GM13977 (cell line): ENCODE measurements at regions not wholly inside any gene's neighbourhood (a gene's known extent, or its start where the extent isn't known, plus 50 kb on each side); places are given as distances from the start of the nearest gene placed in this dataset.

ENCODE experiments used
- DNase-seq: peaks from one replicate; pipeline ENCODE4 v3.0.0; 2012; ENCODE audit warnings: low spot score
- in situ Hi-C: fragments of 300-500 bp; cut with MboI; formaldehyde crosslinking; loops from one replicate; pipeline ENCODE4 v1.12.0; 2022; ENCODE audit warnings: low sequenced_read_pairs, low pct_unique_long_range_greater_than_20kb, mixed read lengths, inconsistent platforms; ENCODE audit not compliant: unreplicated experiment
- TF ChIP-seq, protein P1 (sequence below): IDR thresholded peaks from 2 replicates; pipeline ENCODE4 v1.5.1; 2012; ENCODE audit warnings: mild to moderate bottlenecking, control low read depth; ENCODE audit not compliant: insufficient read depth; ENCODE audit errors: extremely low read depth, missing control alignments

DNA sequence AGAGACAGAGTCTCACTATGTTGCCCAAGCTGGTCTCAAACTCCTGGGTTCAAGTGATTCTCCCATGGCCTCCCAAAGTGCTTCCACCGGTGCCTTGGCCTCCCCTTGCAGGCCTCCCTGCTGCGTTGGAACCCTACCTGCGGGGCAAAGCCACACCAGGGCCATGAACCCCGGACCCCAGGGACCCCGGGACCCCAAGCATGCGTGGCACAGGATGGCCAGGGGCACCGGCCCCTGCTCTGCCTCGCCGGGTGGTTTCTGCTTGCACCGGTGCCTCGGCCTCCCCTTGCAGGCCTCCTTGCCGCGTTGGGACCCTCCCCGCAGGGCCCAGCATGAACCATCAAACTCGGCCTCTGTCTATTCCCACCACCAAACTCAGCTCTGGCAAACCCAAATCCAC is 301.0 kb upstream of the NPVF start:
- in situ Hi-C loops = no loop called here
- TF ChIP-seq, protein P1, sequence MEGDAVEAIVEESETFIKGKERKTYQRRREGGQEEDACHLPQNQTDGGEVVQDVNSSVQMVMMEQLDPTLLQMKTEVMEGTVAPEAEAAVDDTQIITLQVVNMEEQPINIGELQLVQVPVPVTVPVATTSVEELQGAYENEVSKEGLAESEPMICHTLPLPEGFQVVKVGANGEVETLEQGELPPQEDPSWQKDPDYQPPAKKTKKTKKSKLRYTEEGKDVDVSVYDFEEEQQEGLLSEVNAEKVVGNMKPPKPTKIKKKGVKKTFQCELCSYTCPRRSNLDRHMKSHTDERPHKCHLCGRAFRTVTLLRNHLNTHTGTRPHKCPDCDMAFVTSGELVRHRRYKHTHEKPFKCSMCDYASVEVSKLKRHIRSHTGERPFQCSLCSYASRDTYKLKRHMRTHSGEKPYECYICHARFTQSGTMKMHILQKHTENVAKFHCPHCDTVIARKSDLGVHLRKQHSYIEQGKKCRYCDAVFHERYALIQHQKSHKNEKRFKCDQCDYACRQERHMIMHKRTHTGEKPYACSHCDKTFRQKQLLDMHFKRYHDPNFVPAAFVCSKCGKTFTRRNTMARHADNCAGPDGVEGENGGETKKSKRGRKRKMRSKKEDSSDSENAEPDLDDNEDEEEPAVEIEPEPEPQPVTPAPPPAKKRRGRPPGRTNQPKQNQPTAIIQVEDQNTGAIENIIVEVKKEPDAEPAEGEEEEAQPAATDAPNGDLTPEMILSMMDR = no peak
- no peak for DNase-seq

DNA sequence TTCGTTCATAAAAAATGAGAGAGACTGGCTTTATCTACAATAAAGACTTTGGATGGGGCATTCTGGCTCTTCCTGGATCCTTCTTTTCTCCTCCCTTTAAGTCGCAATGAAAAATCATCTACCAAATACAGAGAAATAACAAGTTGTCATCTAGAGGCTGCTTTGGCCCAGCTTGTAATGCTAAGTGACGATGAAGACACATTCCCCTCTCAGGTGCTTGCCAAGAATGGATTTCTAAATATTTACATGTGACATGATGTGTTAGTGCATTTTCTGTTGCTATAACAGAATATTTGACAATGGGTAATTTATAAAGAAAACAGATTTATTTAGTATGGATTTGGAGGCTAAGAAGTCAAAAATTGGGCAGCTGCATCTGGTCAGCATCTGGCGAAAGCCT is 308.6 kb upstream of the NPVF start:
- DNase-seq = no peak
- TF ChIP-seq, protein P1 = no peak
- in situ Hi-C loops = no loop called here

DNA sequence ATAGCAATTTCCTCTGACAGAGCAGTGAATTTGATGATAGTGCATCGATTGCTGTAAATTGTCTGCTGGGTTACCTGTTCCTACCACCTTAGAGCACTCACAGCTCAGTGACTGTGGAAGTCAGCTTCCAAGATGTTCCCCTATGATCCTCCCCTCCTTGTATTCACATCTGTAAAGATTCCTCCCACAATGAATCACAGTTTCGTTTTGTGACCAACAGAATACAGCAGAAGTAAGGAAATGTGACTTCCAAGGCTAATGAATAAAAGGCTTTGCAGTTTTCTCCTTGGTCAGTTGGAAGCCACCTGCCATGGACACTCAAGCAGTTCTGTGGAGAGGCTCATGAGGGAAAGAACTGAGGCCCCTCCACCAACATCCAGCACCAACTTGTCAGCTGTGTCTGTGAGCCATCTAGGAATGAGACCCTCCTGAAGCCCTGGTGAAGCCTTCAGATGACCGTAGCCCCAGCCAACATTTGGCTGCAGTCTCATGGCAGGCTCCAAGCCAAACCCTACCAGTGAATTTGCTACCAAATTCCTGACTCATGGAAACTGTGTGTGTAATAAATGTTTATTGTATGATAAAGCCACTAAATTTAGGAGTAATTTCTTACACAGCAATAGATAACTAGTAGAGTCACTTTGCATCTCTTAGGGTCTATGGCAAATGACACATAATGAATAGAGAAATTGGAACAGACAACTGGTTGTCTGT is 309.5 kb upstream of the NPVF start:
- TF ChIP-seq, protein P1 = no peak
- in situ Hi-C loops = no loop called here
- DNase-seq = no peak

DNA sequence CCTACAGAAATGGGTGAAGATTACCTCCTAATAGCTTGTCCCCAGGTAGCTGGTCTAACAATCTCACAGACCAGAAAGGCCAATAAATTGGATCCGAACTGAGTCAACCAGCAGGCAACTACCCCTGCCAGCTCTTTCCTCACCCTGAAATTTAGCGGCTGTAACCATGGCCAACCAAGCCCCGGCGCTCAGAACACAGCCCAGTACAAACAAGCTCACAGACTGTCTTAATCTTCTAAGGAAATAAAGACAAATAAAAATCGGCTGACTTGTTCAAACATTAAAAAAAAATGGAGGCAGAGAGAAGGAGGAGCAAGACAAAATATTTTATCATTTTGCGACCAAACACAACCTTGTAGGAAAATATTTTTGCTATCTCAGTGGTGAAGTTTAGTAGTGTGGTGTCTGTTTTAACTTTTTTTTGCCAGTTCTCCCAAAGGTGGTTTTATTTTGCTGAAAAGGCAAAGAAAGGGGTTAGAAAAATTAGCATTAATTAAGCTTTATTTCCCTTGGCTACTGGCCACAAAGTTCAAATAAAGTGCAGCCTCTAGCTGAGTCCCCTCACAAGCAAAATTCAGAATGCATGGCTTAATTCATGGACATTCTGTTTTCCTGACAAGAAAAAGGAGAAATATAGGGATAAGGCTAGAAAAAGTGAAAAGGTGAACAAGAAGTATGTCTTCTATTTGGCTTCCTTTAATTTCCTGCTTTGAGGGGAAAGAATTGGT is 313.0 kb upstream of the NPVF start:
- in situ Hi-C loops = no loop called here
- no peak for DNase-seq
- TF ChIP-seq, protein P1 = no peak

DNA sequence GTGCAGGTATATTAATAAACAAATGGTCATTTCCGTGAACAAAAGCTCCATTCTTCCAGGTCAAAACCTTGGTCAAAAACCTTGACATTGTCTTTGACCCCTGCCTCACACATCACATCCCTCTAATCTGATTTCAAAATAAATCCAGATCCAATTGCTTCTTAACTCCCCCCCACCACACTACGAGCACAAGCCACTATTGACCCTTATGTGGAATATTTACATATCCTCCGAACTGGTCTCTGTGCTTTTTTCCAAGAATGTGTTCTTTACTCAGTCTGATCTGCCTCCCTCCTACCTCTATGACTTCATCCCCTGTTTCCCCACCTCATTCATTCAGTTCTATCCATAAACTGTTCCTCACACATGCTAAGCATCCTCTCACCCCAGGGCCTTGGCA is 313.6 kb upstream of the NPVF start:
- no peak for DNase-seq
- TF ChIP-seq, protein P1 = no peak
- in situ Hi-C loops = no loop called here

DNA sequence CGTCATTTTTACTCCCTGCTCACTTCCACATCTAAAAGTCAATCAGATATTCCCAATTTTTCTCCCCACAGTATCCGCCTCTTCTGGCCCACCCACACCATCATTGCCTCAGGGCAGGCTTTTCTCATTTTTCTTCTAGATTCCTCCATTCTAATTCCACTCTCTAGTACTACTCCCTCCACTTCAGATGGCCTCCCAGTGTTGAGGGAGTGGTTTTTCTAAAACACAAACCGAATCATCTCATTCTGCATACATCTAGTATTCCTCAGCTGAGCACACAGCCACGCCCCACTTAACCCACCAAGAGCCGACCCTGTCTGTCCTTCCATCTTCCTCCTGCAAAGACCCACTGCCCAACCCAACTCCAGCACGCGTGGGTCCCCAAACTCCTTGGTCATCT is 314.9 kb upstream of the NPVF start:
- no peak for DNase-seq
- in situ Hi-C loops = no loop called here
- TF ChIP-seq, protein P1 = no peak
